SK-N-MC (cell line): ENCODE measurements at regions not wholly inside any gene's neighbourhood (a gene's known extent, or its start where the extent isn't known, plus 50 kb on each side); places are given as distances from the start of the nearest gene placed in this dataset.

Experiments
- EZH2 ChIP-seq: fragments of 200-600 bp; sonication (generic); IDR thresholded peaks from one replicate; pipeline ENCODE4 v1.6.1; 2017; ENCODE audit warnings: antibody characterized with exemption
- FOXP2 ChIP-seq: optimal IDR thresholded peaks from 2 replicates; pipeline ENCODE3; 2011; ENCODE audit warnings: mild to moderate bottlenecking, moderate library complexity; ENCODE audit not compliant: insufficient read depth; ENCODE audit errors: extremely low read length, control extremely low read depth
- POLR2AphosphoS5 ChIP-seq: IDR thresholded peaks from 2 replicates; pipeline ENCODE4 v1.6.1; 2012; ENCODE audit warnings: mild to moderate bottlenecking, low read depth, low read length, borderline replicate concordance

DNA sequence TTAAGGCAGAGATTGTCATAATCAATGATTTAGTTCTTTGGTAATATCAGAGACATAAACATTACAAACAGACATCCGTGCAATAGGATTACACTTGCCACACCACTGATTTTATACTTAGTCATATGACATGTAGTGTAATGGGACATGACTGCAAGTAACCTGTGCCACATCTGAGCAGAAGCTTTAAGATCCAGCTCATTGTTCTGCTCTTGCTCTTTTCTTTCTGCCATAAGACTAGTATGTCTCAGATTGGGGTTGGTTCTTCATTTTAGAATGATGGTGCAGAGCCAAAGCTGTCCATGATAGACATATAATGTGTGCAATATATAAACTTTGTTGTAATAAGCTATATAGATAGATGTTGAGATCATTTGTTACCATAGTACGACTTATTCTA lies 119.7 kb upstream of the SEMA3A start:
- TF ChIP-seq POLR2AphosphoS5 (no peak), EZH2 (no peak), FOXP2 (no peak)
